T-helper 2 cell (primary cell): ENCODE measurements at regions not wholly inside any gene's neighbourhood (a gene's known extent, or its start where the extent isn't known, plus 50 kb on each side); places are given as distances from the start of the nearest gene placed in this dataset.
"Not testable (repeated sequence)": the region's sequence is repeated elsewhere in the genome, so short reads cannot be mapped to it uniquely, and the experiment has no call there.

Source experiments
- DNase-seq, 5 experiments: peaks; one replicate each; pipeline versions ENCODE4 v3.0.0 to v3.0.0-alpha.2; 2012 to 2022

- DNase-seq, result no peak
These were observed 710.6 kb downstream of the MATN1 start for GRCh38 chr1:30012455-30013440.

- no peak for DNase-seq
These were observed 711.4 kb downstream of the MATN1 start for GRCh38 chr1:30011970-30012369.

GRCh38 chr1:30010506-30011106 is 712.8 kb downstream of the MATN1 start:
- DNase-seq, result no peak

- no peak for DNase-seq
These were observed 713.7 kb downstream of the MATN1 start for GRCh38 chr1:30009720-30010119.

- no peak for DNase-seq
These were observed 714.3 kb downstream of the MATN1 start for GRCh38 chr1:30008998-30009657.

- no peak for DNase-seq
These were observed 714.9 kb downstream of the MATN1 start for GRCh38 chr1:30008372-30008997.

- no peak for DNase-seq
These were observed 717.3 kb downstream of the MATN1 start for GRCh38 chr1:30005972-30006619.

GRCh38 chr1:30001732-30002039 is 721.7 kb downstream of the MATN1 start:
- no peak for DNase-seq

GRCh38 chr1:30001011-30001731 is 722.2 kb downstream of the MATN1 start:
- DNase-seq, result no peak

GRCh38 chr1:30000266-30000665 is 723.1 kb downstream of the MATN1 start:
- no peak for DNase-seq

GRCh38 chr1:29999595-29999994 is 723.8 kb downstream of the MATN1 start:
- no peak for DNase-seq

GRCh38 chr1:29998686-29999085 is 724.7 kb downstream of the MATN1 start:
- DNase-seq, result no peak

GRCh38 chr1:29997818-29998217 is 725.6 kb downstream of the MATN1 start:
- not testable (repeated sequence) for DNase-seq

- DNase-seq, result no peak
These were observed 729.4 kb downstream of the MATN1 start for GRCh38 chr1:29993950-29994349.

GRCh38 chr1:29991815-29992214 is 731.6 kb downstream of the MATN1 start:
- DNase-seq, result no peak

GRCh38 chr1:29991025-29991424 is 732.4 kb downstream of the MATN1 start:
- no peak for DNase-seq

GRCh38 chr1:29990304-29990703 is 733.1 kb downstream of the MATN1 start:
- no peak for DNase-seq

GRCh38 chr1:29986986-29987385 is 736.4 kb downstream of the MATN1 start:
- no peak for DNase-seq

- no peak for DNase-seq
These were observed 737.8 kb downstream of the MATN1 start for GRCh38 chr1:29985606-29985945.

GRCh38 chr1:29984862-29985605 is 738.4 kb downstream of the MATN1 start:
- no peak for DNase-seq

- DNase-seq, result no peak
These were observed 739.1 kb downstream of the MATN1 start for GRCh38 chr1:29984166-29984861.
